OCI-LY7 (cell line): ENCODE measurements at regions not wholly inside any gene's neighbourhood (a gene's known extent, or its start where the extent isn't known, plus 50 kb on each side); places are given as distances from the start of the nearest gene placed in this dataset.

Experiments
- BruUV-seq: library from RNA; stranded (reverse); fragments of 400-500 nt; replicated peaks from 2 replicates; lab custom pipeline; 2021; lab: Mats Ljungman, UMichigan
- CTCF ChIA-PET: fragments of 300-600 bp; sonication (Branson Sonifier 250); formaldehyde crosslinking; loops from one replicate; lab custom pipeline; 2022; ENCODE audit warnings: antibody characterized with exemption; ENCODE audit not compliant: unreplicated experiment; lab: Charles Lee
- POLR2A ChIA-PET: fragments of 300-600 bp; sonication (Branson Sonifier 250); formaldehyde crosslinking; loops from one replicate; lab custom pipeline; 2022; ENCODE audit warnings: antibody characterized with exemption; lab: Charles Lee
- DNase-seq: peaks from one replicate; pipeline ENCODE4 v3.0.0-alpha.2; 2015; ENCODE audit warnings: low spot score
- H2AFZ ChIP-seq: fragments of 200-600 bp; sonication (generic), shearing (Covaris generic); 2 replicates; pipeline ENCODE4 v1.6.1; 2014; ENCODE audit warnings: mild to moderate bottlenecking, antibody characterized with exemption, low read length, moderate library complexity
- H3K27ac ChIP-seq: fragments of 200-600 bp; sonication (generic); 2 replicates; pipeline ENCODE4 v1.5.1; 2014; ENCODE audit warnings: mixed run types, low read depth, mild to moderate bottlenecking, moderate library complexity, low read length, inconsistent platforms; ENCODE audit not compliant: poor library complexity, severe bottlenecking
- H3K36me3 ChIP-seq: fragments of 200-600 bp; sonication (generic); 2 replicates; pipeline ENCODE4 v1.6.1; 2014; ENCODE audit warnings: mild to moderate bottlenecking, antibody characterized with exemption, low read length, moderate library complexity, mixed read lengths; ENCODE audit not compliant: insufficient read depth
- H3K4me1 ChIP-seq: fragments of 200-600 bp; sonication (generic); 2 replicates; pipeline ENCODE4 v1.5.1; 2014; ENCODE audit warnings: mild to moderate bottlenecking, low read length; ENCODE audit not compliant: insufficient read depth, poor library complexity, severe bottlenecking
- H3K4me2 ChIP-seq: fragments of 200-600 bp; sonication (generic); 2 replicates; pipeline ENCODE4 v1.6.1; 2014; ENCODE audit warnings: mild to moderate bottlenecking, low read length
- H3K4me3 ChIP-seq: fragments of 200-600 bp; sonication (generic); 2 replicates; pipeline ENCODE4 v1.5.1; 2014; ENCODE audit warnings: mild to moderate bottlenecking, low read depth, low read length; ENCODE audit not compliant: poor library complexity, severe bottlenecking
- H3K79me2 ChIP-seq: fragments of 200-600 bp; sonication (generic); 2 replicates; pipeline ENCODE4 v1.6.1; 2016; ENCODE audit warnings: low read depth, mild to moderate bottlenecking, low read length, moderate library complexity, mixed read lengths; ENCODE audit not compliant: insufficient read depth
- H3K9me2 ChIP-seq: fragments of 200-600 bp; sonication (generic); 2 replicates; pipeline ENCODE4 v1.6.1; 2016; ENCODE audit warnings: mild to moderate bottlenecking, low read length, mixed read lengths; ENCODE audit not compliant: insufficient read depth
- H3K9me3 ChIP-seq: fragments of 200-600 bp; sonication (generic); 2 replicates; pipeline ENCODE4 v1.6.1; 2014; ENCODE audit warnings: mild to moderate bottlenecking, mixed run types, low read length, mixed read lengths
- H4K20me1 ChIP-seq: fragments of 200-600 bp; sonication (generic); 2 replicates; pipeline ENCODE4 v1.6.1; 2014; ENCODE audit warnings: mild to moderate bottlenecking, antibody characterized with exemption, low read length, moderate library complexity, mixed read lengths; ENCODE audit not compliant: insufficient read depth
- EZH2phosphoT487 ChIP-seq: fragments of 200-600 bp; sonication (generic); IDR thresholded peaks from 2 replicates; pipeline ENCODE4 v1.6.1; 2018; ENCODE audit warnings: low read depth, borderline replicate concordance, mild to moderate bottlenecking, mixed run types, antibody characterized with exemption, low read length, moderate library complexity, mixed read lengths
- intact Hi-C: fragments of 100-400 bp; cut with micrococcal nuclease; formaldehyde crosslinking; loops from one replicate; pipeline ENCODE4 v1.10.0; 2022; ENCODE audit not compliant: unreplicated experiment
- TF ChIP-seq, protein P1 (sequence below): fragments of 200-600 bp; sonication (generic); conservative IDR thresholded peaks from 2 replicates; pipeline ENCODE4 v1.5.1; 2014; ENCODE audit warnings: mild to moderate bottlenecking, antibody characterized with exemption, low read length, moderate library complexity, mixed read lengths

DNA sequence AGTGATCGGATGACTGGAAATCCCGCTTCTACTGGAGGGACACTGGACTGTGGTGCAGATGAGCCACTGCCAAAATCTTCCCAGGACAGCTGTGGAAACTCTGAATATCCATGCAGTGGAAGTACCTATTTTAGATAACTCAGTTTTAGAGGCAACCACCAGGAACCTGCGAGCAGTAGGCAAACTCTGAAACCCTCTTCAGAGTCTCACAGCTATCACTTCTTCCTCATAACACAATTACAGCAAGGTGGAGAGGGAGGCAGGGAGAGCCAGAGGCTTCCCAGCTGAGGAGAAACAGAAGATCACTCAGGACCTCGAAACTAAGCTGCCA, 322.8 kb upstream of the NT5E start:
- POLR2A ChIA-PET: no interaction called here
- no peaks in the 10 kb centered on the region for H3K9me3 ChIP-seq
- CTCF ChIA-PET: no interaction called here
- no peak overlapping the region for H2AFZ ChIP-seq
- no peaks in the 10 kb centered on the region for H3K36me3 ChIP-seq
- TF ChIP-seq EZH2phosphoT487: no peak
- TF ChIP-seq, protein P1, sequence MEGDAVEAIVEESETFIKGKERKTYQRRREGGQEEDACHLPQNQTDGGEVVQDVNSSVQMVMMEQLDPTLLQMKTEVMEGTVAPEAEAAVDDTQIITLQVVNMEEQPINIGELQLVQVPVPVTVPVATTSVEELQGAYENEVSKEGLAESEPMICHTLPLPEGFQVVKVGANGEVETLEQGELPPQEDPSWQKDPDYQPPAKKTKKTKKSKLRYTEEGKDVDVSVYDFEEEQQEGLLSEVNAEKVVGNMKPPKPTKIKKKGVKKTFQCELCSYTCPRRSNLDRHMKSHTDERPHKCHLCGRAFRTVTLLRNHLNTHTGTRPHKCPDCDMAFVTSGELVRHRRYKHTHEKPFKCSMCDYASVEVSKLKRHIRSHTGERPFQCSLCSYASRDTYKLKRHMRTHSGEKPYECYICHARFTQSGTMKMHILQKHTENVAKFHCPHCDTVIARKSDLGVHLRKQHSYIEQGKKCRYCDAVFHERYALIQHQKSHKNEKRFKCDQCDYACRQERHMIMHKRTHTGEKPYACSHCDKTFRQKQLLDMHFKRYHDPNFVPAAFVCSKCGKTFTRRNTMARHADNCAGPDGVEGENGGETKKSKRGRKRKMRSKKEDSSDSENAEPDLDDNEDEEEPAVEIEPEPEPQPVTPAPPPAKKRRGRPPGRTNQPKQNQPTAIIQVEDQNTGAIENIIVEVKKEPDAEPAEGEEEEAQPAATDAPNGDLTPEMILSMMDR: 0 out of 2 replicates have a peak, but pooled peaks have one; percentile 16
- intact Hi-C loops: no loop called here
- H3K9me2 ChIP-seq: no peaks in the 10 kb centered on the region
- no TSS peak for BruUV-seq
- no peak overlapping the region for H3K4me2 ChIP-seq
- H3K27ac ChIP-seq: no peak overlapping the region
- no peak overlapping the region for H3K4me3 ChIP-seq
- no peaks in the 10 kb centered on the region for H3K79me2 ChIP-seq
- no peaks in the 10 kb centered on the region for H3K4me1 ChIP-seq
- DNase-seq: no peak
- no peaks in the 10 kb centered on the region for H4K20me1 ChIP-seq

DNA sequence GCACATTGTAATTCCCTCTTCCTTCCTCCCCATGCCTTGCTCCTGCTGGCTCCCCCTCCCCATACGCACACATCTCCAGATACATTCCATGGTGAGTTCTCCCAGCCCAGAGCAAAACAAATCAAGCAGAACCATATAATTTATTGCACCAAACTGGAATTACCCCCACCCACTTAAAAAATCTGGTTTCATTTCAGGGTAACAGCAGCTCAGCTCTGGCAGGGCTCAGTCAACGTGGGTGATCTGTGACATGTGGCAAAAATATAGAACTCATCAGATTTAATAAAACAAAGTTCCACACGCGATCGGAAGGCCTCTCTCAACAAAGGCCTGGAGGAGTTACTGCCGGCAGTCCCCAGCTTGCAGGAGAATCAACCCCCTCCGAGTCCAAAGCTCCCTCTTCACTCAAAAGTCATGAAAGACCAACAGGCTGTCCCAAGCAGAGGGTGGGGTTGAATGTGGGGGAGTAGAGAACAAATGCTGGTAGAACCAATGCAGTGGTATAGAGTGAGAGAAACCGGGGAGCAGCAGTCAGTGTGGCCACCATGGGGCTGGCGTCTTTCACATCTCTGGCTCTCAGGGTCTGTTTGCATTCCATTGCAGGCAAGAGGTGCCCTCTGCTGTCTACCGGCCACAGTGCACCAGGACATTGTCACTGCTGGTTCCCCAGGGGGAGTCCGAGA, 323.3 kb upstream of the NT5E start:
- intact Hi-C loops: no loop called here
- Histone ChIP-seq H3K4me2 (no peak overlapping the region), H4K20me1 (no peaks in the 10 kb centered on the region), H3K4me3 (no peak overlapping the region), H3K9me2 (no peaks in the 10 kb centered on the region), H3K36me3 (no peaks in the 10 kb centered on the region), H3K27ac (no peak overlapping the region), H2AFZ (no peak overlapping the region), H3K9me3 (no peaks in the 10 kb centered on the region), H3K79me2 (no peaks in the 10 kb centered on the region), H3K4me1 (no peaks in the 10 kb centered on the region)
- ChIA-PET CTCF (no interaction called here), POLR2A (no interaction called here)
- no TSS peak for BruUV-seq
- no peak for TF ChIP-seq EZH2phosphoT487
- TF ChIP-seq, protein P1: peak; percentile 70
- peak; percentile 8 for DNase-seq

DNA sequence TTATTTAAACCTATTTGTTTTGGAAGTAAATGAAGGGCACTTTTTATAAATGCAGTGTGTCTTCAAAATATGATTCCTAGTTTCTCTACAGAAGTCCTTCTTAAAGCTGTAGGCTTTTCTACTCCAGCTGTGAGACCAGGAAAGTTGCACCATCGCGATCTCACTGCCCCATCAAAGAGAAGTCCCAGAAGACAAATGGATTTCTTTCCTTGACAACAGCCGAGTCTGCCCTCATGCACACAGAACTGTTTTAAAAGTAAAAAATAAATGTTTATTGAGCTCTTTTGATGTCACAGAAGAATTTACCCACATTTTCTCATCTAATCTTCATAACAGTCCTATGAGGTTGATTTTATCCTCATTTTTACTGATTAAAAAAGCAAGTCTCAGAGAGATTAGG, 324.4 kb upstream of the NT5E start:
- H3K9me3 ChIP-seq: no peaks in the 10 kb centered on the region
- intact Hi-C loops: no loop called here
- no peak overlapping the region for H3K4me2 ChIP-seq
- H3K9me2 ChIP-seq: no peaks in the 10 kb centered on the region
- H2AFZ ChIP-seq: no peak overlapping the region
- H3K4me1 ChIP-seq: no peaks in the 10 kb centered on the region
- H3K36me3 ChIP-seq: no peaks in the 10 kb centered on the region
- H3K79me2 ChIP-seq: no peaks in the 10 kb centered on the region
- H3K4me3 ChIP-seq: no peak overlapping the region
- DNase-seq: no peak
- TF ChIP-seq, protein P1: no peak
- no peak for TF ChIP-seq EZH2phosphoT487
- no peak overlapping the region for H3K27ac ChIP-seq
- CTCF ChIA-PET: no interaction called here
- BruUV-seq: no TSS peak
- POLR2A ChIA-PET: no interaction called here
- H4K20me1 ChIP-seq: no peaks in the 10 kb centered on the region
